Peyer's patch (tissue), 4 donors: ENCODE measurements at regions not wholly inside any gene's neighbourhood (a gene's known extent, or its start where the extent isn't known, plus 50 kb on each side); places are given as distances from the start of the nearest gene placed in this dataset.

Source experiments
- DNase-seq, 3 donors: peaks; one replicate each; pipeline ENCODE4 v3.0.0-alpha.2; 2017 to 2019
- H3K27ac ChIP-seq, 4 donors: fragments of 200-600 bp; sonication (generic); one replicate each; pipeline ENCODE4 v1.5.1; 2016 to 2019
- H3K27me3 ChIP-seq, 2 donors: fragments of 200-600 bp; sonication (generic); one replicate each; pipeline ENCODE4 v1.5.1; 2019
- H3K36me3 ChIP-seq, 3 donors: fragments of 200-600 bp; sonication (generic); one replicate each; pipeline ENCODE4 v1.5.1; 2016 to 2019
- H3K4me1 ChIP-seq, 4 donors: fragments of 200-600 bp; sonication (generic); one replicate each; pipeline ENCODE4 v1.5.1; 2016 to 2019
- H3K4me3 ChIP-seq, 4 donors: fragments of 200-600 bp; sonication (generic); 1 replicate in 3 of 4; 2 replicates in 1 of 4; pipeline ENCODE4 v1.5.1; 2016 to 2019; ENCODE audit warnings: mild to moderate bottlenecking in 1 of 4
- H3K9me3 ChIP-seq, 4 donors: fragments of 200-600 bp; sonication (generic); one replicate each; pipeline ENCODE4 v1.5.1; 2016 to 2019; ENCODE audit warnings: mild to moderate bottlenecking in 1 of 4
- POLR2A ChIP-seq, 2 donors: fragments of 450-650 bp; IDR thresholded peaks; one replicate each; pipeline ENCODE4 v1.5.1; 2017; ENCODE audit warnings: antibody characterized with exemption in 2 of 2, mild to moderate bottlenecking in 2 of 2, moderate library complexity in 2 of 2
- TF ChIP-seq, protein P1 (sequence below), 6 experiments: fragments of 450-650 bp in 4 of 6; fragments of 200-600 bp in 2 of 6; sonication (generic) in 1 of 6; IDR thresholded peaks; one replicate each; pipeline ENCODE4 v1.5.1; 2017 to 2019; ENCODE audit warnings: antibody characterized with exemption in 6 of 6, mild to moderate bottlenecking in 3 of 6, moderate library complexity in 1 of 6

DNA sequence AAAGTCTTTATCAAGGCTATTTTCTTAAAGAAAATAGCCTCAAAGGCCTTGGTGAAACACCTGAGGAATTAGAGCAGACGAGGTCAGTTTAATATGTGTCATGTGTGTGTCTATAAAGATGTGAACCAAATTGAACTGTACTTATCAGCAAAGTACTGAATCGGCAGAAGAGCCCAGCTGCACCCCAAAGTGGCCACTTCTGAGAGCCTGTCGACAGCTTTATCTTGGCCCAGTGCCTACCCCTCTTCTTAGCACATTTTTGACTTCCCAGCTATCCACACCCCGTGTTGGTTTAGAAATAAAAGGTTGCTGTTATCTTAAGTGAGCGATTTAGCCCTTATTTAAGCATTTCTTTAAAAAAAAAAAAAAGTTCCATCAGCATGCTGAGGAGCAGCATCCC is 329.7 kb downstream of the FBXW7 start:
- no peaks in the 10 kb centered on the region for H3K4me1 ChIP-seq
- no peaks in the 10 kb centered on the region for H3K27me3 ChIP-seq
- TF ChIP-seq, protein P1, sequence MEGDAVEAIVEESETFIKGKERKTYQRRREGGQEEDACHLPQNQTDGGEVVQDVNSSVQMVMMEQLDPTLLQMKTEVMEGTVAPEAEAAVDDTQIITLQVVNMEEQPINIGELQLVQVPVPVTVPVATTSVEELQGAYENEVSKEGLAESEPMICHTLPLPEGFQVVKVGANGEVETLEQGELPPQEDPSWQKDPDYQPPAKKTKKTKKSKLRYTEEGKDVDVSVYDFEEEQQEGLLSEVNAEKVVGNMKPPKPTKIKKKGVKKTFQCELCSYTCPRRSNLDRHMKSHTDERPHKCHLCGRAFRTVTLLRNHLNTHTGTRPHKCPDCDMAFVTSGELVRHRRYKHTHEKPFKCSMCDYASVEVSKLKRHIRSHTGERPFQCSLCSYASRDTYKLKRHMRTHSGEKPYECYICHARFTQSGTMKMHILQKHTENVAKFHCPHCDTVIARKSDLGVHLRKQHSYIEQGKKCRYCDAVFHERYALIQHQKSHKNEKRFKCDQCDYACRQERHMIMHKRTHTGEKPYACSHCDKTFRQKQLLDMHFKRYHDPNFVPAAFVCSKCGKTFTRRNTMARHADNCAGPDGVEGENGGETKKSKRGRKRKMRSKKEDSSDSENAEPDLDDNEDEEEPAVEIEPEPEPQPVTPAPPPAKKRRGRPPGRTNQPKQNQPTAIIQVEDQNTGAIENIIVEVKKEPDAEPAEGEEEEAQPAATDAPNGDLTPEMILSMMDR (IDR thresholded peaks at IDR 0.05) = no peak
- no peak for TF ChIP-seq POLR2A (IDR thresholded peaks at IDR 0.05)
- no peaks in the 10 kb centered on the region for H3K36me3 ChIP-seq
- no peak overlapping the region for H3K4me3 ChIP-seq
- H3K27ac ChIP-seq = no peak overlapping the region
- DNase-seq = no peak
- no peaks in the 10 kb centered on the region for H3K9me3 ChIP-seq

DNA sequence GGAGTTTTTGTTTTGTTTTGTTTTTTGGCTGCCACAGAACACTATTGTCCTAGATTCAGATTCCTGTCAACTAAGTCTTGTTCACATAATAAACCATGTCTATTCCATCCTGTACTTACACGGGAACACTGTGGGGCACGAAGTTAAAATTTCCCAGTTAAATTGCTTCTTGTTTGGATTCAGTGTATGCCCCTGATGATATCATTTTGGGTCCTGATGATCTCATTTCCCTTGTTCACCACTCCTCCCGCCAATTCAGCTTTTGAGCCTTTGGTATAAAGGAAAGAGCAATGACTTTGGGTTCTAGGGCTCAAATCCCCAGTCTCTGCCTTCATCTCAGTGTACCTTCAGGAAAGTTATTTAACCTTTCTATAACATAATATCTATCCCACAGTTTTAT is 333.5 kb downstream of the FBXW7 start:
- H3K4me3 ChIP-seq = no peak overlapping the region
- no peaks in the 10 kb centered on the region for H3K9me3 ChIP-seq
- no peaks in the 10 kb centered on the region for H3K4me1 ChIP-seq
- H3K27ac ChIP-seq = no peak overlapping the region
- H3K27me3 ChIP-seq = no peaks in the 10 kb centered on the region
- no peak for DNase-seq
- TF ChIP-seq POLR2A (IDR thresholded peaks at IDR 0.05) = no peak
- TF ChIP-seq, protein P1 (IDR thresholded peaks at IDR 0.05) = no peak
- H3K36me3 ChIP-seq = no peaks in the 10 kb centered on the region

DNA sequence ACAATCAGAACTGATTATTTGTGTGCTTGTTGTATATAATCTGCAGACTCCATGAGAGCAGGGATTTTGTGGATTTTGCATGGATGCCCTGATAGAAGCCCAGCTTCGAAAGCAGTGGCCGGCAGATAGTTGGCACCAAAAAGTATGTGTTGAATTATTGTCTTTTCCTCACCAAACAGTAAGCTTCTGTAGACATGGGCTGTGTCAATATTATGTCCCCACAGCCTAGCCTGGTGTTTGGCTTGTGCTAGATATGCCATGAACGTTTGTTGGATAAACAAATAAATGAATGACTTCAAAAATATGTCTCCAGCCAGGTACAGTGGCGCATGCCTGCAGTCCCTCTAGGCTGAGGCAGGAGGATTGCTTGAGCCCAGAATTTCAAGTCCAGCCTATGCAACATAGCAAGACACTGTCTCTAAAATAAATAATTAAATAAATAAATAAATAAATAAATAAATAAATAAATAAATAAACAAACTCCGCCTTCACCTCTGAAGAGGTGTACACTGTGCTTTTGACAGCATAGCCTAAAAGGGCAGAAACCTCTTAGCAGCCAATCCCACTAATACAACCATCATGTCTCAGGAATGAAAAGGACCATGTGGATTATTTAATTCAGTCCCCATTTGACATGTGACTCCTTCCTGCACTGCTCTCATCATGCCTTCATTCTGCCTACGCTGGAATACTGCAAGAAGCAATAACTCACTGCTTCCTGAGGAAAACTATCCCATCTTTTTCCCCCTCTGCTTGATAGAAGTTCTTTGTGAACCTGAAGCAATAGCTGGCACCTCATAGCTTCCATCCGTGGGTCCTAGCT is 335.2 kb downstream of the FBXW7 start:
- H3K27ac ChIP-seq = no peak overlapping the region
- H3K4me1 ChIP-seq = no peaks in the 10 kb centered on the region
- H3K9me3 ChIP-seq = no peaks in the 10 kb centered on the region
- TF ChIP-seq, protein P1 (IDR thresholded peaks at IDR 0.05) = no peak
- no peak for TF ChIP-seq POLR2A (IDR thresholded peaks at IDR 0.05)
- H3K4me3 ChIP-seq = no peak overlapping the region
- no peaks in the 10 kb centered on the region for H3K36me3 ChIP-seq
- no peak for DNase-seq
- no peaks in the 10 kb centered on the region for H3K27me3 ChIP-seq

DNA sequence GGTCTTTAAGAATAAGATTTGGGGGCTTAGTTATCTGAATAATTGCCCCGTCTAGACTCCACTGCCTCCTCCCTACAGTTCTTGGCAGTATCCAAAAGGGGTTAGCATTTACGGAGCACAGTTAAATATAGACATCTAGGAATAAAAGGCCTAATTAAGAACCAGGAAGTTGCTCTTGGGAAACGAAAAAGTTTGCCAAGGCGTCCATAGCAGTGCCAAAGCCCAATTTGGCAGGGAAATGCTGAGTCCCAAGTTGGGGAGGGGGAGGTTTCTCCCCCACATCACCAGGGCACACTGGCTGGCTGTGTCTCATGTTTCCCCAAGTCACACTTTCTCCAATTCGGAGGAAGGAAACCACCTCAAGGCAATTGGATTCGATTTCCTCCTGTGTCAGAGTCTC is 338.7 kb downstream of the FBXW7 start:
- H3K27ac ChIP-seq = no peak overlapping the region
- no peak for TF ChIP-seq POLR2A (IDR thresholded peaks at IDR 0.05)
- TF ChIP-seq, protein P1 (IDR thresholded peaks at IDR 0.05) = no peak
- no peak for DNase-seq

DNA sequence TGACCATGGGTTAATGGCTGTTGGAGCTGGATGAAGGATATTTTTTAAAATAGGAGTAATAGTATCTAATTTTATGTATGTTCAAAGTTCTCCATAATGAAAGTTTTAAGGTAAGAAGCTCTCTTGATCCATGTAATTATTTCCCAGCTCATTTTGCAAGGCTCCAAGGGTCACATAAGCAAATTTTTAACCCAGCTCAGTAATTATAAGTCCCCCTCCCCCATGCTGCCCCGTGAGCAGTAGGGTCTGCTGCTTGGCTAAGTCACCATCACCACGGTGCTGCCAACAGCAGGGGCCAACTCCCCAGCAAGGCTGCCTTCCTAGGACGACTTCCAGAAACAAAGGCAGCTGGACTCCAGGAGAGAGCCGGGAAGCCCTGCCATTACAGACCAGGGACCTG is 340.0 kb downstream of the FBXW7 start:
- no peaks in the 10 kb centered on the region for H3K4me1 ChIP-seq
- no peaks in the 10 kb centered on the region for H3K9me3 ChIP-seq
- no peaks in the 10 kb centered on the region for H3K36me3 ChIP-seq
- DNase-seq = no peak
- no peak overlapping the region for H3K27ac ChIP-seq
- TF ChIP-seq, protein P1 (IDR thresholded peaks at IDR 0.05) = no peak
- TF ChIP-seq POLR2A (IDR thresholded peaks at IDR 0.05) = no peak
- H3K27me3 ChIP-seq = no peaks in the 10 kb centered on the region
- no peak overlapping the region for H3K4me3 ChIP-seq

More for the DNA sequence above, 338.7 kb downstream of the FBXW7 start:
- Histone ChIP-seq H3K9me3 (no peaks in the 10 kb centered on the region), H3K4me1 (no peaks in the 10 kb centered on the region), H3K36me3 (no peaks in the 10 kb centered on the region), H3K27me3 (no peaks in the 10 kb centered on the region), H3K4me3 (no peak overlapping the region)
